A673 (cell line): ENCODE measurements at regions not wholly inside any gene's neighbourhood (a gene's known extent, or its start where the extent isn't known, plus 50 kb on each side); places are given as distances from the start of the nearest gene placed in this dataset.

Experiments used
- BruUV-seq: library from RNA; stranded (reverse); fragments of 400-500 nt; replicated peaks from 2 replicates; lab custom pipeline; 2021; lab: Mats Ljungman, UMichigan
- CTCF ChIA-PET: fragments of 300-600 bp; sonication (Branson Sonifier 250); formaldehyde crosslinking; loops from one replicate; lab custom pipeline; 2022; ENCODE audit warnings: antibody characterized with exemption; lab: Charles Lee
- POLR2A ChIA-PET: fragments of 300-600 bp; sonication (Branson Sonifier 250); formaldehyde crosslinking; loops from one replicate; lab custom pipeline; 2022; ENCODE audit warnings: antibody characterized with exemption; ENCODE audit not compliant: low non-redundant PET; lab: Charles Lee
- DNase-seq: peaks from one replicate; pipeline ENCODE4 v3.0.0-alpha.2; 2015; ENCODE audit warnings: low spot score
- H3K27ac ChIP-seq: fragments of 200-600 bp; sonication (generic); 2 replicates; pipeline ENCODE4 v1.5.1; 2016; ENCODE audit warnings: mixed run types, low read depth, mild to moderate bottlenecking, mixed read lengths, antibody characterized with exemption, low read length; ENCODE audit not compliant: poor library complexity, severe bottlenecking
- H3K27me3 ChIP-seq: fragments of 200-600 bp; sonication (generic); replicated peaks from 2 replicates; pipeline ENCODE4 v1.6.1; 2017; ENCODE audit warnings: mixed run types, low read depth, mild to moderate bottlenecking, mixed read lengths, antibody characterized with exemption, low read length; ENCODE audit not compliant: insufficient read depth, poor library complexity
- H3K36me3 ChIP-seq: fragments of 200-600 bp; sonication (generic); 2 replicates; pipeline ENCODE4 v1.6.1; 2016; ENCODE audit warnings: mixed run types, mild to moderate bottlenecking, mixed read lengths, antibody characterized with exemption, low read length; ENCODE audit not compliant: insufficient read depth, poor library complexity, severe bottlenecking
- H3K4me1 ChIP-seq: fragments of 200-600 bp; sonication (generic); 2 replicates; pipeline ENCODE4 v1.6.1; 2017; ENCODE audit warnings: mixed run types, mild to moderate bottlenecking, mixed read lengths, antibody characterized with exemption, low read length; ENCODE audit not compliant: insufficient read depth, poor library complexity, severe bottlenecking
- H3K4me3 ChIP-seq: fragments of 200-600 bp; sonication (generic); 2 replicates; pipeline ENCODE4 v1.5.1; 2016; ENCODE audit warnings: low read depth, mixed run types, mild to moderate bottlenecking, mixed read lengths, low read length; ENCODE audit not compliant: poor library complexity, severe bottlenecking
- H3K9me3 ChIP-seq: fragments of 200-600 bp; sonication (generic); 2 replicates; pipeline ENCODE4 v1.6.1; 2016; ENCODE audit warnings: mixed run types, low read depth, mild to moderate bottlenecking, mixed read lengths, antibody characterized with exemption, low read length; ENCODE audit not compliant: poor library complexity, severe bottlenecking
- CTCF ChIP-seq: fragments of 300-800, 200-600 bp; sonication (generic); conservative IDR thresholded peaks from 2 replicates; pipeline ENCODE4 v1.5.1; 2017; ENCODE audit warnings: low read depth, mild to moderate bottlenecking, antibody characterized with exemption, low read length, moderate library complexity, mixed read lengths
- EZH2 ChIP-seq: fragments of 200-600 bp; sonication (generic); IDR thresholded peaks from 2 replicates; pipeline ENCODE4 v1.6.1; 2017; ENCODE audit warnings: borderline replicate concordance, low read depth, mild to moderate bottlenecking, mixed read lengths, antibody characterized with exemption, low read length; ENCODE audit not compliant: poor library complexity, severe bottlenecking
- intact Hi-C: fragments of 100-400 bp; cut with micrococcal nuclease; formaldehyde crosslinking; loops from one replicate; pipeline ENCODE4 v1.10.0; 2022; ENCODE audit not compliant: unreplicated experiment

- Histone ChIP-seq H3K4me1 (no peaks in the 10 kb centered on the region), H3K27me3 (no peaks in the 10 kb centered on the region), H3K36me3 (no peaks in the 10 kb centered on the region), H3K9me3 (no peaks in the 10 kb centered on the region), H3K27ac (no peak overlapping the region), H3K4me3 (no peak overlapping the region)
- no TSS peak for BruUV-seq
- ChIA-PET POLR2A (interaction anchor here (0.7 kb wide), 1 partner anchor 435 kb away, joined by 7 read pairs; no protein-coding TSS in a partner anchor), CTCF (no interaction called here)
- intact Hi-C loops = no loop called here
- no peak for TF ChIP-seq CTCF
- no peak for TF ChIP-seq EZH2
- no peak for DNase-seq
Observed at GRCh38 chr9:106616851-106617345, 246.1 kb upstream of the ZNF462 start.

DNA sequence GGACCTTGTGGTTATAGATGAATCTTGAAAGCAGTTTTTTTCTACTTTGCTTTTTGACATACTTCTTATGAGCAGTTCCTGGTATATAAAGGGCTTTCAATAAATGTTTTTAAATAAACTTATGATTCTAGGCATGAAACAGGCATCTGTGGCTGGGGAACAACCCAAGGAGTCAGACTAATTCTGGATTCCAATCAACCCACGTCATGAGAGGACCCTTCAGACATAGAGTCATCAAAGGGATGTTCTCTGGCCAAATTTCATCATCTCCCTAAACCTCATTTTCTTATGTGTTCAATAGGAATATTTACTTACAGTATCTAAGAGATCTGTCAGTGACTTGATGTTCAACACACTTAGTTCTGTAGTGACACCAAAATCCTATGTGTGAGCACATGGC lies 243.8 kb upstream of the ZNF462 start:
- DNase-seq = no peak
- intact Hi-C loops = no loop called here
- Histone ChIP-seq H3K27me3 (no peaks in the 10 kb centered on the region), H3K9me3 (no peaks in the 10 kb centered on the region), H3K4me3 (no peak overlapping the region), H3K27ac (no peak overlapping the region), H3K4me1 (no peaks in the 10 kb centered on the region), H3K36me3 (no peaks in the 10 kb centered on the region)
- ChIA-PET CTCF (no interaction called here), POLR2A (no interaction called here)
- BruUV-seq = no TSS peak
- TF ChIP-seq EZH2 (no peak), CTCF (no peak)

GRCh38 chr9:106620081-106620480 lies 242.9 kb upstream of the ZNF462 start:
- Histone ChIP-seq H3K36me3 (no peaks in the 10 kb centered on the region), H3K27me3 (no peaks in the 10 kb centered on the region), H3K27ac (no peak overlapping the region), H3K9me3 (no peaks in the 10 kb centered on the region), H3K4me1 (no peaks in the 10 kb centered on the region), H3K4me3 (no peak overlapping the region)
- ChIA-PET CTCF (no interaction called here), POLR2A (no interaction called here)
- intact Hi-C loops = no loop called here
- BruUV-seq = no TSS peak
- no peak for TF ChIP-seq EZH2
- TF ChIP-seq CTCF = no peak
- DNase-seq = no peak
